Mesothelial cell of epicardium (in vitro differentiated cells): ENCODE measurements at regions not wholly inside any gene's neighbourhood (a gene's known extent, or its start where the extent isn't known, plus 50 kb on each side); places are given as distances from the start of the nearest gene placed in this dataset.

Experiments used
- DNase-seq, 2 experiments: peaks; one replicate each; pipeline ENCODE4 v3.0.0; 2021; ENCODE audit warnings: low spot score in 2 of 2; ENCODE audit not compliant: unreplicated experiment in 2 of 2
- H3K27ac Mint-ChIP-seq: 2 replicates; pipeline ENCODE4 v1.8.0; 2021; ENCODE audit warnings: mixed read lengths
- H3K27me3 Mint-ChIP-seq: 2 replicates; pipeline ENCODE4 v1.8.0; 2021; ENCODE audit warnings: low read depth, mixed read lengths
- H3K36me3 Mint-ChIP-seq: 2 replicates; pipeline ENCODE4 v1.8.0; 2021; ENCODE audit warnings: mixed read lengths
- H3K4me1 Mint-ChIP-seq: 2 replicates; pipeline ENCODE4 v1.8.0; 2021; ENCODE audit warnings: mixed read lengths
- H3K4me3 Mint-ChIP-seq: 2 replicates; pipeline ENCODE4 v1.8.0; 2021; ENCODE audit warnings: mild to moderate bottlenecking, moderate library complexity, mixed read lengths
- H3K9me3 Mint-ChIP-seq: 2 replicates; pipeline ENCODE4 v1.8.0; 2021; ENCODE audit warnings: mixed read lengths
- TF ChIP-seq, protein P1 (sequence below): fragments of 200-600 bp; sonication (generic); IDR thresholded peaks from one replicate; pipeline ENCODE4 v1.5.0; 2021; ENCODE audit warnings: antibody characterized with exemption; ENCODE audit not compliant: unreplicated experiment

- H3K4me3 Mint-ChIP-seq: no peak overlapping the region
- TF ChIP-seq, protein P1, sequence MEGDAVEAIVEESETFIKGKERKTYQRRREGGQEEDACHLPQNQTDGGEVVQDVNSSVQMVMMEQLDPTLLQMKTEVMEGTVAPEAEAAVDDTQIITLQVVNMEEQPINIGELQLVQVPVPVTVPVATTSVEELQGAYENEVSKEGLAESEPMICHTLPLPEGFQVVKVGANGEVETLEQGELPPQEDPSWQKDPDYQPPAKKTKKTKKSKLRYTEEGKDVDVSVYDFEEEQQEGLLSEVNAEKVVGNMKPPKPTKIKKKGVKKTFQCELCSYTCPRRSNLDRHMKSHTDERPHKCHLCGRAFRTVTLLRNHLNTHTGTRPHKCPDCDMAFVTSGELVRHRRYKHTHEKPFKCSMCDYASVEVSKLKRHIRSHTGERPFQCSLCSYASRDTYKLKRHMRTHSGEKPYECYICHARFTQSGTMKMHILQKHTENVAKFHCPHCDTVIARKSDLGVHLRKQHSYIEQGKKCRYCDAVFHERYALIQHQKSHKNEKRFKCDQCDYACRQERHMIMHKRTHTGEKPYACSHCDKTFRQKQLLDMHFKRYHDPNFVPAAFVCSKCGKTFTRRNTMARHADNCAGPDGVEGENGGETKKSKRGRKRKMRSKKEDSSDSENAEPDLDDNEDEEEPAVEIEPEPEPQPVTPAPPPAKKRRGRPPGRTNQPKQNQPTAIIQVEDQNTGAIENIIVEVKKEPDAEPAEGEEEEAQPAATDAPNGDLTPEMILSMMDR: no peak
- no peaks in the 10 kb centered on the region for H3K27me3 Mint-ChIP-seq
- DNase-seq: no peak
- peaks cover 14% of the 10 kb centered on the region for H3K4me1 Mint-ChIP-seq
- H3K27ac Mint-ChIP-seq: no peak overlapping the region
- H3K36me3 Mint-ChIP-seq: no peaks in the 10 kb centered on the region
- H3K9me3 Mint-ChIP-seq: no peaks in the 10 kb centered on the region
These were observed 478.9 kb downstream of the PSAT1 start for GRCh38 chr9:78775696-78776295.

DNA sequence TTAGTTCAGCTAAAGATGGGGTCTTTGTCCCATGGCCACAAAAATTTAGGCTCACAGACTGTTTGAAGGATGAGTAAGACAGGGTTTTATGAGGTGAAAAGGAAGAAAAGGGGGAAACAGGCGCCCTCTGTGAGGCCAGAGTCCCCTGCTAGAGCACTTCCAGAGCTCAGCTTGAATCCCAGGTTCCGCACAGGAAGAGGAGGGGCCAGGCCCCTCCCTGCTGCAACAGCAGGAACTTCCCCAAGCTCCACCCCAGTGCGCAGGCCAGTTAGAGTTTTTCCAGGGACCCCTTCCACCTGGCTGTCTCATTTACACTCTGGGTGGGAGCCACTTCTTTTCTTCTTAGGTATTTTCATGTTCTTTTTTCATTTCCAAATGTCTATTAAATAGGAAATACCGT is 480.8 kb downstream of the PSAT1 start:
- H3K27me3 Mint-ChIP-seq: no peaks in the 10 kb centered on the region
- H3K4me3 Mint-ChIP-seq: no peak overlapping the region
- TF ChIP-seq, protein P1: no peak
- no peaks in the 10 kb centered on the region for H3K9me3 Mint-ChIP-seq
- H3K36me3 Mint-ChIP-seq: no peaks in the 10 kb centered on the region
- peaks cover 14% of the 10 kb centered on the region for H3K4me1 Mint-ChIP-seq
- DNase-seq: no peak
- H3K27ac Mint-ChIP-seq: no peak overlapping the region

GRCh38 chr9:78778318-78778717 is 481.4 kb downstream of the PSAT1 start:
- no peak for DNase-seq
- H3K27me3 Mint-ChIP-seq: no peaks in the 10 kb centered on the region
- no peaks in the 10 kb centered on the region for H3K36me3 Mint-ChIP-seq
- no peak overlapping the region for H3K4me3 Mint-ChIP-seq
- H3K9me3 Mint-ChIP-seq: no peaks in the 10 kb centered on the region
- no peak overlapping the region for H3K27ac Mint-ChIP-seq
- peaks cover 14% of the 10 kb centered on the region for H3K4me1 Mint-ChIP-seq
- TF ChIP-seq, protein P1: no peak

GRCh38 chr9:78778861-78779374 is 482.0 kb downstream of the PSAT1 start:
- DNase-seq: no peak
- Mint-ChIP-seq H3K9me3 (no peaks in the 10 kb centered on the region), H3K27ac (no peak overlapping the region), H3K4me1 (peaks cover 14% of the 10 kb centered on the region), H3K4me3 (no peak overlapping the region), H3K27me3 (no peaks in the 10 kb centered on the region), H3K36me3 (no peaks in the 10 kb centered on the region)
- TF ChIP-seq, protein P1: no peak

DNA sequence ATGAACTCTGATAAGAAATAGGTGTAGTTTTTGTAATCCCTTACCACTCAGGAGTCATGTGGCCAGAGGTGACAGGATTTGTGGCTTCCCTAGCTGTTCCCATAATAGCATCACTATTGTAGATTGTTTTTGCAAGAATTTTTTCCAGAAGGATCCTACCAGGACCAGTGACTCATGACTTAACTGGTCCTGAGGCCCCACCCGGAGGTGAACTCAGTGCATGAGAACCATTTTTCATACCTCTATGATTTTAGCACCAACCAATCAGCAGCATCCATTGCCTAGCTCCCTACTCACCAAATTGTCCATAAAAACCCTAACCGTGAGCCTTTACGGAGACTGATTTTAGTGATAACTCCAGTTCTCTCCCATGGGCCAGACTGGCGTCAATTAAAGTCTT is 484.8 kb downstream of the PSAT1 start:
- H3K4me3 Mint-ChIP-seq: no peak overlapping the region
- TF ChIP-seq, protein P1: no peak
- H3K36me3 Mint-ChIP-seq: no peaks in the 10 kb centered on the region
- no peak for DNase-seq
- no peaks in the 10 kb centered on the region for H3K27me3 Mint-ChIP-seq
- no peaks in the 10 kb centered on the region for H3K9me3 Mint-ChIP-seq
- no peak overlapping the region for H3K27ac Mint-ChIP-seq
- peaks cover 14% of the 10 kb centered on the region for H3K4me1 Mint-ChIP-seq
